ENCODE measurements at regions not wholly inside any gene's neighbourhood (a gene's known extent, or its start where the extent isn't known, plus 50 kb on each side); places are given as distances from the start of the nearest gene placed in this dataset.

- in situ Hi-C loops (cut with MboI) = no loop called here
- no peak overlapping the region for H3K27ac ChIP-seq
- no peaks in the 10 kb centered on the region for H3K36me3 ChIP-seq (ENCODE audit: low read depth)
- H3K27me3 ChIP-seq (replicated peaks; ENCODE audit: insufficient read depth) = no peaks in the 10 kb centered on the region
- H3K4me3 ChIP-seq = no peak overlapping the region
- H4K20me1 ChIP-seq (ENCODE audit: insufficient read depth) = no peaks in the 10 kb centered on the region
- DNase-seq = no peak
- no peaks in the 10 kb centered on the region for H3K9me2 ChIP-seq (ENCODE audit: insufficient read depth)
- H3K4me2 ChIP-seq (ENCODE audit: unreplicated experiment) = no peak overlapping the region
- TF ChIP-seq EZH2 (IDR thresholded peaks at IDR 0.05; ENCODE audit: insufficient read depth, poor library complexity, severe bottlenecking) (no peak), EZH2phosphoT487 (IDR thresholded peaks at IDR 0.05; ENCODE audit: insufficient read depth, low read depth) (no peak)
- H3K9me3 ChIP-seq (ENCODE audit: low read depth) = no peaks in the 10 kb centered on the region
- no peaks in the 10 kb centered on the region for H3F3A ChIP-seq (ENCODE audit: insufficient read depth)
- H2AFZ ChIP-seq = no peak overlapping the region
- H3K4me1 ChIP-seq (ENCODE audit: insufficient read depth) = no peaks in the 10 kb centered on the region
- no peaks in the 10 kb centered on the region for H3K79me2 ChIP-seq (ENCODE audit: insufficient read depth)
- 37 to 58% methylated on average over 2 of the region's 2 CpGs for WGBS, 2 experiments (ENCODE audit: low coverage in 1 of 2, low lambda C conversion rate in 2 of 2, missing lambda C conversion rate in 2 of 2)
- H3K9ac ChIP-seq = no peak overlapping the region
Observed at GRCh38 chr6:165905744-165906143, 242.7 kb upstream of the PDE10A start.

GRCh38 chr6:165900970-165901369 lies 237.9 kb upstream of the PDE10A start:
- no peak for DNase-seq
- 46 to 48% methylated on average over 10 of the region's 10 CpGs for WGBS, 2 experiments (ENCODE audit: low coverage in 1 of 2, low lambda C conversion rate in 2 of 2, missing lambda C conversion rate in 2 of 2)

DNA sequence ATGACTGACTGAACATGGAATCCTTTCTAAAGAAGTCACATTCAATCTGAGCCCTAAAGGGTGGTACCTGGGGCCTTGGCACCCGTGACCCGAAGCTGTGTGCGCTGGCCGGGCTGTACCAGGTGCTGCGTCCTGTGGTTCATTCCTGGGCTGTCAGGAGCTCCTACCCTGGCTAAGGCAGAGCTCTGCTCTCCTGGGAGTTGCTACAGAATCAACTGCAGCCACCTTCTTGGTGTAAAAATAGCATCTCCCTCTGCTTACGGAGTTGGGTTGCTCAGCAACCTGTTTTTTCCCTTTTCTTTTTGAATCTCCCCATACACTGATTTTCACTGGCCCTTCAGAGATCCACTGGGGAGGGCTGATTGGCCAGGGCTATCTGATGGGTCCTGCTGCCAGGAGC lies 236.6 kb upstream of the PDE10A start:
- Histone ChIP-seq H3K27me3 (replicated peaks; ENCODE audit: insufficient read depth) (no peaks in the 10 kb centered on the region), H3K4me1 (ENCODE audit: insufficient read depth) (no peaks in the 10 kb centered on the region), H3K36me3 (ENCODE audit: low read depth) (no peaks in the 10 kb centered on the region), H3K27ac (no peak overlapping the region), H2AFZ (no peak overlapping the region), H3K9me2 (ENCODE audit: insufficient read depth) (no peaks in the 10 kb centered on the region), H3K9ac (no peak overlapping the region), H3K79me2 (ENCODE audit: insufficient read depth) (no peaks in the 10 kb centered on the region), H3F3A (ENCODE audit: insufficient read depth) (no peaks in the 10 kb centered on the region), H3K9me3 (ENCODE audit: low read depth) (no peaks in the 10 kb centered on the region), H3K4me3 (no peak overlapping the region), H3K4me2 (ENCODE audit: unreplicated experiment) (no peak overlapping the region), H4K20me1 (ENCODE audit: insufficient read depth) (no peaks in the 10 kb centered on the region)
- in situ Hi-C loops (cut with MboI) = no loop called here
- DNase-seq = no peak
- 50 to 56% methylated on average over 6 of the region's 6 CpGs for WGBS, 2 experiments (ENCODE audit: low coverage in 1 of 2, low lambda C conversion rate in 2 of 2, missing lambda C conversion rate in 2 of 2)
- TF ChIP-seq EZH2phosphoT487 (IDR thresholded peaks at IDR 0.05; ENCODE audit: insufficient read depth, low read depth) (no peak), EZH2 (IDR thresholded peaks at IDR 0.05; ENCODE audit: insufficient read depth, poor library complexity, severe bottlenecking) (no peak)

More at GRCh38 chr6:165900970-165901369, 237.9 kb upstream of the PDE10A start:
- H4K20me1 ChIP-seq (ENCODE audit: insufficient read depth) = no peaks in the 10 kb centered on the region
- H3K27ac ChIP-seq = no peak overlapping the region
- H3K4me1 ChIP-seq (ENCODE audit: insufficient read depth) = no peaks in the 10 kb centered on the region
- no peaks in the 10 kb centered on the region for H3K36me3 ChIP-seq (ENCODE audit: low read depth)
- H3F3A ChIP-seq (ENCODE audit: insufficient read depth) = no peaks in the 10 kb centered on the region
- no peak overlapping the region for H3K9ac ChIP-seq
- H3K4me3 ChIP-seq = no peak overlapping the region
- no peak overlapping the region for H3K4me2 ChIP-seq (ENCODE audit: unreplicated experiment)
- no peaks in the 10 kb centered on the region for H3K9me3 ChIP-seq (ENCODE audit: low read depth)
- H3K27me3 ChIP-seq (replicated peaks; ENCODE audit: insufficient read depth) = no peaks in the 10 kb centered on the region
- TF ChIP-seq EZH2phosphoT487 (IDR thresholded peaks at IDR 0.05; ENCODE audit: insufficient read depth, low read depth) = no peak
- no peak for TF ChIP-seq EZH2 (IDR thresholded peaks at IDR 0.05; ENCODE audit: insufficient read depth, poor library complexity, severe bottlenecking)
- no peaks in the 10 kb centered on the region for H3K79me2 ChIP-seq (ENCODE audit: insufficient read depth)
- H3K9me2 ChIP-seq (ENCODE audit: insufficient read depth) = no peaks in the 10 kb centered on the region
- in situ Hi-C loops (cut with MboI) = no loop called here
- H2AFZ ChIP-seq = no peak overlapping the region

- no peaks in the 10 kb centered on the region for H3K4me1 ChIP-seq (ENCODE audit: insufficient read depth)
- DNase-seq = peak; percentile 18
- in situ Hi-C loops (cut with MboI) = no loop called here
- no peak overlapping the region for H2AFZ ChIP-seq
- no peaks in the 10 kb centered on the region for H3K36me3 ChIP-seq (ENCODE audit: low read depth)
- H3K27me3 ChIP-seq (replicated peaks; ENCODE audit: insufficient read depth) = peaks cover 9% of the 10 kb centered on the region; the same call in 1 of the 2 replicates
- 36 to 48% methylated on average over 10 of the region's 10 CpGs for WGBS, 2 experiments (ENCODE audit: low coverage in 1 of 2, low lambda C conversion rate in 2 of 2, missing lambda C conversion rate in 2 of 2)
- H3K79me2 ChIP-seq (ENCODE audit: insufficient read depth) = no peaks in the 10 kb centered on the region
- no peaks in the 10 kb centered on the region for H3K9me2 ChIP-seq (ENCODE audit: insufficient read depth)
- no peak overlapping the region for H3K4me2 ChIP-seq (ENCODE audit: unreplicated experiment)
- H3K9me3 ChIP-seq (ENCODE audit: low read depth) = no peaks in the 10 kb centered on the region
- H3K4me3 ChIP-seq = no peak overlapping the region
- H4K20me1 ChIP-seq (ENCODE audit: insufficient read depth) = no peaks in the 10 kb centered on the region
- no peak overlapping the region for H3K27ac ChIP-seq
- no peak for TF ChIP-seq EZH2phosphoT487 (IDR thresholded peaks at IDR 0.05; ENCODE audit: insufficient read depth, low read depth)
- TF ChIP-seq EZH2 (IDR thresholded peaks at IDR 0.05; ENCODE audit: insufficient read depth, poor library complexity, severe bottlenecking) = no peak
- no peak overlapping the region for H3K9ac ChIP-seq
- H3F3A ChIP-seq (ENCODE audit: insufficient read depth) = no peaks in the 10 kb centered on the region
Observed at GRCh38 chr6:165895421-165896165, 232.6 kb upstream of the PDE10A start.
